ENCODE measurements at regions not wholly inside any gene's neighbourhood (a gene's known extent, or its start where the extent isn't known, plus 50 kb on each side); places are given as distances from the start of the nearest gene placed in this dataset.

DNA sequence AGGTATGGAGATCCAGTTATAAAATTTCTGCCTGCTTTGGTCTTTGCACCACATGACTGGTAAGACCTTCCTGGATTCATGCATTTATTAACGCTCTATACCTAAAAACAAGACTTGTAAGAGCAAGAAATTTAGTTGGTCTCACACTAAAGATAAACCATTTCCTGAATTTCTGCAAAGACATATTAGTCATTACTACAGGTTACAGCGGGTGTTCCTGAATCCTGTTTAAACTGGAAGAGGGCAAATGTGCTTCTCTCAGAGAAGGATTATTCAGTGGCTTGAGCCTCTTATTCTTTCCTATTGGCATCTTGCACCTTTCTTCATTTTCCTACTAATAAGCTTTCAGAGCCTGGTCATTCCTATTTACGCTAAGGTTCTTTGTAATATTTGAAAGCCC is 397.6 kb upstream of the TENM3 start:
- TF ChIP-seq EP300 (IDR thresholded peaks at IDR 0.05), result no peak
- no peak for TF ChIP-seq POLR2AphosphoS5 (IDR thresholded peaks at IDR 0.05)

Data from esophagus muscularis mucosa (tissue), 3 donors.